GM23338 (cell line): ENCODE measurements at regions not wholly inside any gene's neighbourhood (a gene's known extent, or its start where the extent isn't known, plus 50 kb on each side); places are given as distances from the start of the nearest gene placed in this dataset.

Source experiments
- ATAC-seq: fragments of 200-7000 bp; cut with Tn5 transposase; 3 replicates; pipeline ENCODE4 v1.9.1; 2020
- DNase-seq: peaks from one replicate; pipeline ENCODE4 v3.0.0-alpha.2; 2015; ENCODE audit warnings: low spot score
- H2AFZ ChIP-seq: fragments of 200-600 bp; sonication (generic); 2 replicates; pipeline ENCODE4 v1.8.0; 2016; ENCODE audit warnings: antibody characterized with exemption, mild to moderate bottlenecking, moderate library complexity
- H3F3A ChIP-seq: fragments of 200-600 bp; sonication (generic); replicated peaks from 2 replicates; pipeline ENCODE4 v1.8.0; 2017; ENCODE audit warnings: antibody characterized with exemption, mixed run types, low read depth
- H3K27ac ChIP-seq: fragments of 200-600 bp; sonication (generic); 2 replicates; pipeline ENCODE4 v1.6.1; 2016; ENCODE audit warnings: low read depth
- H3K27me3 ChIP-seq: fragments of 200-600 bp; sonication (generic); 2 replicates; pipeline ENCODE4 v1.8.0; 2016; ENCODE audit warnings: mild to moderate bottlenecking, mixed run types, moderate library complexity; ENCODE audit not compliant: insufficient read depth
- H3K36me3 ChIP-seq: fragments of 200-600 bp; sonication (generic); 2 replicates; pipeline ENCODE4 v1.8.0; 2016; ENCODE audit warnings: mild to moderate bottlenecking; ENCODE audit not compliant: insufficient read depth
- H3K4me1 ChIP-seq: fragments of 200-600 bp; sonication (generic); 2 replicates; pipeline ENCODE4 v1.8.0; 2016; ENCODE audit warnings: mild to moderate bottlenecking, moderate library complexity; ENCODE audit not compliant: insufficient read depth
- H3K4me2 ChIP-seq: fragments of 200-600 bp; sonication (generic); 2 replicates; pipeline ENCODE4 v1.7.1; 2017; ENCODE audit warnings: mixed run types
- H3K4me3 ChIP-seq: fragments of 200-600 bp; sonication (generic); 2 replicates; pipeline ENCODE4 v1.6.1; 2016; ENCODE audit warnings: mixed run types
- H3K79me2 ChIP-seq: fragments of 200-600 bp; sonication (generic); replicated peaks from 2 replicates; pipeline ENCODE4 v1.8.0; 2017; ENCODE audit warnings: mild to moderate bottlenecking; ENCODE audit not compliant: insufficient read depth
- H3K9me2 ChIP-seq: fragments of 200-600 bp; sonication (generic); 2 replicates; pipeline ENCODE4 v1.8.0; 2017; ENCODE audit not compliant: insufficient read depth
- H4K20me1 ChIP-seq: fragments of 200-600 bp; sonication (generic); replicated peaks from 2 replicates; pipeline ENCODE4 v1.8.0; 2017; ENCODE audit warnings: mild to moderate bottlenecking; ENCODE audit not compliant: insufficient read depth
- H3K27ac Mint-ChIP-seq: 2 replicates; pipeline ENCODE4 v1.8.0; 2020; ENCODE audit warnings: inconsistent platforms, mild to moderate bottlenecking, moderate library complexity, mixed read lengths
- H3K27me3 Mint-ChIP-seq: 3 replicates; pipeline ENCODE4 v1.8.0; 2022; ENCODE audit warnings: low read depth, mild to moderate bottlenecking, moderate library complexity, mixed read lengths, inconsistent platforms; ENCODE audit not compliant: insufficient read depth, poor library complexity
- H3K36me3 Mint-ChIP-seq: 3 replicates; pipeline ENCODE4 v1.8.0; 2021; ENCODE audit warnings: low read depth, mild to moderate bottlenecking, inconsistent platforms, moderate library complexity, mixed read lengths
- H3K4me1 Mint-ChIP-seq: 3 replicates; pipeline ENCODE4 v1.8.0; 2020; ENCODE audit warnings: mild to moderate bottlenecking, inconsistent platforms, mixed read lengths
- H3K4me3 Mint-ChIP-seq: 3 replicates; pipeline ENCODE4 v1.8.0; 2021; ENCODE audit warnings: moderate library complexity, mild to moderate bottlenecking, inconsistent platforms, mixed read lengths
- H3K9me3 Mint-ChIP-seq: 3 replicates; pipeline ENCODE4 v1.8.0; 2020; ENCODE audit warnings: moderate library complexity, mild to moderate bottlenecking, inconsistent platforms, mixed read lengths
- CREB1 ChIP-seq: fragments of 250-450 bp; sonication (Bioruptor Pico); IDR thresholded peaks from 2 replicates; pipeline ENCODE4 v1.5.0; 2020; ENCODE audit warnings: low read depth, mild to moderate bottlenecking, moderate library complexity
- EZH2 ChIP-seq: fragments of 200-600 bp; sonication (generic); IDR thresholded peaks from one replicate; pipeline ENCODE4 v1.8.0; 2017; ENCODE audit warnings: antibody characterized with exemption, mild to moderate bottlenecking, low read depth; ENCODE audit not compliant: unreplicated experiment
- EZH2phosphoT487 ChIP-seq: fragments of 200-600 bp; sonication (generic); IDR thresholded peaks from one replicate; pipeline ENCODE4 v1.8.1; 2018; ENCODE audit warnings: antibody characterized with exemption; ENCODE audit not compliant: unreplicated experiment
- JUNB ChIP-seq: IDR thresholded peaks from one replicate; pipeline ENCODE4 v1.6.1; 2016; ENCODE audit warnings: antibody characterized with exemption; ENCODE audit not compliant: unreplicated experiment
- NANOG ChIP-seq: IDR thresholded peaks from 2 replicates; pipeline ENCODE4 v1.6.1; 2016; ENCODE audit warnings: antibody characterized with exemption, borderline replicate concordance
- POLR2AphosphoS5 ChIP-seq: IDR thresholded peaks from 2 replicates; pipeline ENCODE4 v1.6.1; 2016; ENCODE audit warnings: antibody characterized with exemption, low read depth
- STAT1 ChIP-seq: IDR thresholded peaks from one replicate; pipeline ENCODE4 v1.6.1; 2016; ENCODE audit warnings: antibody characterized with exemption; ENCODE audit not compliant: unreplicated experiment
- ZNF114 ChIP-seq: fragments of 250-450 bp; sonication (Bioruptor Pico); IDR thresholded peaks from 2 replicates; pipeline ENCODE4 v1.5.0; 2020; ENCODE audit warnings: mild to moderate bottlenecking, moderate library complexity
- ZNF331 ChIP-seq: fragments of 250-450 bp; sonication (Bioruptor Pico); IDR thresholded peaks from 2 replicates; pipeline ENCODE4 v1.5.0; 2020; ENCODE audit warnings: low read depth, mild to moderate bottlenecking, moderate library complexity
- TF ChIP-seq, protein P1 (sequence below): IDR thresholded peaks from one replicate; pipeline ENCODE4 v1.6.1; 2018; ENCODE audit warnings: antibody characterized with exemption; ENCODE audit not compliant: unreplicated experiment
- TF ChIP-seq, protein P2 (sequence below), 2 experiments: fragments of 200-600 bp in 1 of 2; sonication (generic) in 1 of 2; conservative IDR thresholded peaks; 2 replicates each; pipeline versions ENCODE4 v1.5.1 to v1.6.1; 2016 to 2017; ENCODE audit warnings: antibody characterized with exemption in 2 of 2, low read depth in 2 of 2, mild to moderate bottlenecking in 2 of 2, moderate library complexity in 1 of 2
- TF ChIP-seq, protein P3 (sequence below): fragments of 250-450 bp; sonication (Bioruptor Pico); IDR thresholded peaks from 2 replicates; pipeline ENCODE4 v1.5.0; 2020; ENCODE audit warnings: mild to moderate bottlenecking, moderate library complexity
- TF ChIP-seq, protein P4 (sequence below): IDR thresholded peaks from 2 replicates; pipeline ENCODE4 v1.6.1; 2016; ENCODE audit warnings: antibody characterized with exemption

DNA sequence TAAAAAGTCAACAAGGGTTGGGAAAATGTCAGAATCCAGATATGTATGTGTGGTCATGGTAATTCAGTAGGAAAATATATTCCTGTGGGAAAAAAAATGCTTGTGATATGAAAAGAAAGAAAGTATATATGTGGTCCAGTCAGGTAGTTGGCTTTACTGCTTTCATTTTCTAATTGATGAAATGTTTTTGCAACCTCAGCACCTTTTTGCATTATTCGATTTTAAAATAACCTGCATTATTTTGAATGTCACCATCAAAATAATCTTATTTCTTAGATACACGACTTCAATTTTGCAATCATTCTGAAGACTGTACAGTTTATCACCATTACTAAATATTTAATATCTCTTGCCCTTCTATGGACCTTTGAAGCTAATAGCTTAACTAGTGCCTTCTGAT, 170.8 kb upstream of the SPANXN4 start:
- no peak overlapping the region for H3K27ac Mint-ChIP-seq
- no peaks in the 10 kb centered on the region for H3K4me1 Mint-ChIP-seq
- H2AFZ ChIP-seq, result no peak overlapping the region
- no peak for TF ChIP-seq POLR2AphosphoS5
- TF ChIP-seq, protein P1, sequence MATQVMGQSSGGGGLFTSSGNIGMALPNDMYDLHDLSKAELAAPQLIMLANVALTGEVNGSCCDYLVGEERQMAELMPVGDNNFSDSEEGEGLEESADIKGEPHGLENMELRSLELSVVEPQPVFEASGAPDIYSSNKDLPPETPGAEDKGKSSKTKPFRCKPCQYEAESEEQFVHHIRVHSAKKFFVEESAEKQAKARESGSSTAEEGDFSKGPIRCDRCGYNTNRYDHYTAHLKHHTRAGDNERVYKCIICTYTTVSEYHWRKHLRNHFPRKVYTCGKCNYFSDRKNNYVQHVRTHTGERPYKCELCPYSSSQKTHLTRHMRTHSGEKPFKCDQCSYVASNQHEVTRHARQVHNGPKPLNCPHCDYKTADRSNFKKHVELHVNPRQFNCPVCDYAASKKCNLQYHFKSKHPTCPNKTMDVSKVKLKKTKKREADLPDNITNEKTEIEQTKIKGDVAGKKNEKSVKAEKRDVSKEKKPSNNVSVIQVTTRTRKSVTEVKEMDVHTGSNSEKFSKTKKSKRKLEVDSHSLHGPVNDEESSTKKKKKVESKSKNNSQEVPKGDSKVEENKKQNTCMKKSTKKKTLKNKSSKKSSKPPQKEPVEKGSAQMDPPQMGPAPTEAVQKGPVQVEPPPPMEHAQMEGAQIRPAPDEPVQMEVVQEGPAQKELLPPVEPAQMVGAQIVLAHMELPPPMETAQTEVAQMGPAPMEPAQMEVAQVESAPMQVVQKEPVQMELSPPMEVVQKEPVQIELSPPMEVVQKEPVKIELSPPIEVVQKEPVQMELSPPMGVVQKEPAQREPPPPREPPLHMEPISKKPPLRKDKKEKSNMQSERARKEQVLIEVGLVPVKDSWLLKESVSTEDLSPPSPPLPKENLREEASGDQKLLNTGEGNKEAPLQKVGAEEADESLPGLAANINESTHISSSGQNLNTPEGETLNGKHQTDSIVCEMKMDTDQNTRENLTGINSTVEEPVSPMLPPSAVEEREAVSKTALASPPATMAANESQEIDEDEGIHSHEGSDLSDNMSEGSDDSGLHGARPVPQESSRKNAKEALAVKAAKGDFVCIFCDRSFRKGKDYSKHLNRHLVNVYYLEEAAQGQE, result no peak
- TF ChIP-seq NANOG, result no peak
- TF ChIP-seq, protein P2, sequence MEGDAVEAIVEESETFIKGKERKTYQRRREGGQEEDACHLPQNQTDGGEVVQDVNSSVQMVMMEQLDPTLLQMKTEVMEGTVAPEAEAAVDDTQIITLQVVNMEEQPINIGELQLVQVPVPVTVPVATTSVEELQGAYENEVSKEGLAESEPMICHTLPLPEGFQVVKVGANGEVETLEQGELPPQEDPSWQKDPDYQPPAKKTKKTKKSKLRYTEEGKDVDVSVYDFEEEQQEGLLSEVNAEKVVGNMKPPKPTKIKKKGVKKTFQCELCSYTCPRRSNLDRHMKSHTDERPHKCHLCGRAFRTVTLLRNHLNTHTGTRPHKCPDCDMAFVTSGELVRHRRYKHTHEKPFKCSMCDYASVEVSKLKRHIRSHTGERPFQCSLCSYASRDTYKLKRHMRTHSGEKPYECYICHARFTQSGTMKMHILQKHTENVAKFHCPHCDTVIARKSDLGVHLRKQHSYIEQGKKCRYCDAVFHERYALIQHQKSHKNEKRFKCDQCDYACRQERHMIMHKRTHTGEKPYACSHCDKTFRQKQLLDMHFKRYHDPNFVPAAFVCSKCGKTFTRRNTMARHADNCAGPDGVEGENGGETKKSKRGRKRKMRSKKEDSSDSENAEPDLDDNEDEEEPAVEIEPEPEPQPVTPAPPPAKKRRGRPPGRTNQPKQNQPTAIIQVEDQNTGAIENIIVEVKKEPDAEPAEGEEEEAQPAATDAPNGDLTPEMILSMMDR (conservative IDR thresholded peaks at IDR 0.05; ENCODE audit: low read depth in 2 of 2), result no peak
- no peak for TF ChIP-seq EZH2
- TF ChIP-seq, protein P3, sequence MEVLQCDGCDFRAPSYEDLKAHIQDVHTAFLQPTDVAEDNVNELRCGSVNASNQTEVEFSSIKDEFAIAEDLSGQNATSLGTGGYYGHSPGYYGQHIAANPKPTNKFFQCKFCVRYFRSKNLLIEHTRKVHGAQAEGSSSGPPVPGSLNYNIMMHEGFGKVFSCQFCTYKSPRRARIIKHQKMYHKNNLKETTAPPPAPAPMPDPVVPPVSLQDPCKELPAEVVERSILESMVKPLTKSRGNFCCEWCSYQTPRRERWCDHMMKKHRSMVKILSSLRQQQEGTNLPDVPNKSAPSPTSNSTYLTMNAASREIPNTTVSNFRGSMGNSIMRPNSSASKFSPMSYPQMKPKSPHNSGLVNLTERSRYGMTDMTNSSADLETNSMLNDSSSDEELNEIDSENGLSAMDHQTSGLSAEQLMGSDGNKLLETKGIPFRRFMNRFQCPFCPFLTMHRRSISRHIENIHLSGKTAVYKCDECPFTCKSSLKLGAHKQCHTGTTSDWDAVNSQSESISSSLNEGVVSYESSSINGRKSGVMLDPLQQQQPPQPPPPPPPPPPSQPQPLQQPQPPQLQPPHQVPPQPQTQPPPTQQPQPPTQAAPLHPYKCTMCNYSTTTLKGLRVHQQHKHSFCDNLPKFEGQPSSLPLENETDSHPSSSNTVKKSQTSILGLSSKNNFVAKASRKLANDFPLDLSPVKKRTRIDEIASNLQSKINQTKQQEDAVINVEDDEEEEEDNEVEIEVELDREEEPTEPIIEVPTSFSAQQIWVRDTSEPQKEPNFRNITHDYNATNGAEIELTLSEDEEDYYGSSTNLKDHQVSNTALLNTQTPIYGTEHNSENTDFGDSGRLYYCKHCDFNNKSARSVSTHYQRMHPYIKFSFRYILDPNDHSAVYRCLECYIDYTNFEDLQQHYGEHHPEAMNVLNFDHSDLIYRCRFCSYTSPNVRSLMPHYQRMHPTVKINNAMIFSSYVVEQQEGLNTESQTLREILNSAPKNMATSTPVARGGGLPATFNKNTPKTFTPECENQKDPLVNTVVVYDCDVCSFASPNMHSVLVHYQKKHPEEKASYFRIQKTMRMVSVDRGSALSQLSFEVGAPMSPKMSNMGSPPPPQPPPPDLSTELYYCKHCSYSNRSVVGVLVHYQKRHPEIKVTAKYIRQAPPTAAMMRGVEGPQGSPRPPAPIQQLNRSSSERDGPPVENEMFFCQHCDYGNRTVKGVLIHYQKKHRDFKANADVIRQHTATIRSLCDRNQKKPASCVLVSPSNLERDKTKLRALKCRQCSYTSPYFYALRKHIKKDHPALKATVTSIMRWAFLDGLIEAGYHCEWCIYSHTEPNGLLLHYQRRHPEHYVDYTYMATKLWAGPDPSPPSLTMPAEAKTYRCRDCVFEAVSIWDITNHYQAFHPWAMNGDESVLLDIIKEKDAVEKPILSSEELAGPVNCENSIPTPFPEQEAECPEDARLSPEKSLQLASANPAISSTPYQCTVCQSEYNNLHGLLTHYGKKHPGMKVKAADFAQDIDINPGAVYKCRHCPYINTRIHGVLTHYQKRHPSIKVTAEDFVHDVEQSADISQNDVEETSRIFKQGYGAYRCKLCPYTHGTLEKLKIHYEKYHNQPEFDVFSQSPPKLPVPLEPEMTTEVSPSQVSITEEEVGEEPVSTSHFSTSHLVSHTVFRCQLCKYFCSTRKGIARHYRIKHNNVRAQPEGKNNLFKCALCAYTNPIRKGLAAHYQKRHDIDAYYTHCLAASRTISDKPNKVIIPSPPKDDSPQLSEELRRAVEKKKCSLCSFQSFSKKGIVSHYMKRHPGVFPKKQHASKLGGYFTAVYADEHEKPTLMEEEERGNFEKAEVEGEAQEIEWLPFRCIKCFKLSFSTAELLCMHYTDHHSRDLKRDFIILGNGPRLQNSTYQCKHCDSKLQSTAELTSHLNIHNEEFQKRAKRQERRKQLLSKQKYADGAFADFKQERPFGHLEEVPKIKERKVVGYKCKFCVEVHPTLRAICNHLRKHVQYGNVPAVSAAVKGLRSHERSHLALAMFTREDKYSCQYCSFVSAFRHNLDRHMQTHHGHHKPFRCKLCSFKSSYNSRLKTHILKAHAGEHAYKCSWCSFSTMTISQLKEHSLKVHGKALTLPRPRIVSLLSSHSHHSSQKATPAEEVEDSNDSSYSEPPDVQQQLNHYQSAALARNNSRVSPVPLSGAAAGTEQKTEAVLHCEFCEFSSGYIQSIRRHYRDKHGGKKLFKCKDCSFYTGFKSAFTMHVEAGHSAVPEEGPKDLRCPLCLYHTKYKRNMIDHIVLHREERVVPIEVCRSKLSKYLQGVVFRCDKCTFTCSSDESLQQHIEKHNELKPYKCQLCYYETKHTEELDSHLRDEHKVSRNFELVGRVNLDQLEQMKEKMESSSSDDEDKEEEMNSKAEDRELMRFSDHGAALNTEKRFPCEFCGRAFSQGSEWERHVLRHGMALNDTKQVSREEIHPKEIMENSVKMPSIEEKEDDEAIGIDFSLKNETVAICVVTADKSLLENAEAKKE, result no peak
- TF ChIP-seq CREB1 (CRISPR knock-in tag), result no peak
- no peak for TF ChIP-seq JUNB
- TF ChIP-seq ZNF114, result no peak
- TF ChIP-seq STAT1, result no peak
- TF ChIP-seq, protein P4, sequence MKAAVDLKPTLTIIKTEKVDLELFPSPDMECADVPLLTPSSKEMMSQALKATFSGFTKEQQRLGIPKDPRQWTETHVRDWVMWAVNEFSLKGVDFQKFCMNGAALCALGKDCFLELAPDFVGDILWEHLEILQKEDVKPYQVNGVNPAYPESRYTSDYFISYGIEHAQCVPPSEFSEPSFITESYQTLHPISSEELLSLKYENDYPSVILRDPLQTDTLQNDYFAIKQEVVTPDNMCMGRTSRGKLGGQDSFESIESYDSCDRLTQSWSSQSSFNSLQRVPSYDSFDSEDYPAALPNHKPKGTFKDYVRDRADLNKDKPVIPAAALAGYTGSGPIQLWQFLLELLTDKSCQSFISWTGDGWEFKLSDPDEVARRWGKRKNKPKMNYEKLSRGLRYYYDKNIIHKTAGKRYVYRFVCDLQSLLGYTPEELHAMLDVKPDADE, result no peak
- TF ChIP-seq ZNF331 (CRISPR knock-in tag), result no peak
- TF ChIP-seq EZH2phosphoT487, result no peak
- ATAC-seq (no peak), DNase-seq (no peak)
- H3K4me3 Mint-ChIP-seq, result no peak overlapping the region
- H3K27me3 Mint-ChIP-seq, result no peaks in the 10 kb centered on the region
- no peaks in the 10 kb centered on the region for H4K20me1 ChIP-seq
- no peaks in the 10 kb centered on the region for H3K9me2 ChIP-seq
- no peaks in the 10 kb centered on the region for H3K27me3 ChIP-seq
- H3K4me2 ChIP-seq, result no peak overlapping the region
- H3K4me3 ChIP-seq, result no peak overlapping the region
- no peak overlapping the region for H3K27ac ChIP-seq
- no peaks in the 10 kb centered on the region for H3K9me3 Mint-ChIP-seq
- H3K36me3 Mint-ChIP-seq, result no peaks in the 10 kb centered on the region
- H3K36me3 ChIP-seq, result no peaks in the 10 kb centered on the region
- H3K4me1 ChIP-seq, result no peaks in the 10 kb centered on the region
- H3K79me2 ChIP-seq, result no peaks in the 10 kb centered on the region
- H3F3A ChIP-seq, result no peaks in the 10 kb centered on the region
